ENCODE measurements at regions not wholly inside any gene's neighbourhood (a gene's known extent, or its start where the extent isn't known, plus 50 kb on each side); places are given as distances from the start of the nearest gene placed in this dataset.

DNA sequence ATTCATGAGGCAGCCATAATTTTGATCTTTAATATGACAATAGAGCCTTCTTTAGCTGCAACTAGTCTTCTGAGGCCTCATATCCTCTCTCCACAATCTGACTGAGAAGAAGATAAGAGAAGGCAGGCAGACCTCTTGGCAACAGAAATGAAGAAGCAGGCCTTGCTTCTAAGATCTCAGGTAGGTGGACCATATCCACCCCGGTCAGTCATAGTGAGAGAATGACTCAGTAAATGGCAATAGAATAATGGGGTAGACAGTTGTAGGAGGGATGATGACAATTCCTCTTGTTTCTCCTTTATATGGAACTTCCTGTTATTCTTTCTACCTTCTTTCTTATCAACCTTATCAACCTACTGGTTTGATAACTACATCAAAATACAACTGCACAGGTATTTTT, 246.7 kb upstream of the G2E3 start:
- H3K4me1 ChIP-seq (ENCODE audit: control insufficient read depth in 3 of 3, insufficient read depth in 2 of 3, low read depth in 1 of 3, low read length in 2 of 3) = no peaks in the 10 kb centered on the region
- no peaks in the 10 kb centered on the region for H3K36me3 ChIP-seq (ENCODE audit: control insufficient read depth in 3 of 3, insufficient read depth in 2 of 3, low read depth in 1 of 3, low read length in 3 of 3)
- H3K4me3 ChIP-seq (ENCODE audit: low read depth in 1 of 3, low read length in 3 of 3) = no peak overlapping the region
- no peak for FAIRE-seq
- no peaks in the 10 kb centered on the region for H3K27me3 ChIP-seq (ENCODE audit: control insufficient read depth in 3 of 3, insufficient read depth in 3 of 3, low read length in 3 of 3)
- H3K9me3 ChIP-seq (ENCODE audit: control insufficient read depth in 2 of 2, insufficient read depth in 1 of 2, low read depth in 1 of 2, low read length in 1 of 2) = peaks cover 0 to 5% of the 10 kb centered on the region in 2 donors
- WGBS, 3 donors = 77 to 89% (median 81%) methylated on average over 1 of the region's 1 CpG
- no peak for DNase-seq
- no peak overlapping the region for H3K27ac ChIP-seq (ENCODE audit: low read depth in 1 of 3, low read length in 2 of 3)

DNA sequence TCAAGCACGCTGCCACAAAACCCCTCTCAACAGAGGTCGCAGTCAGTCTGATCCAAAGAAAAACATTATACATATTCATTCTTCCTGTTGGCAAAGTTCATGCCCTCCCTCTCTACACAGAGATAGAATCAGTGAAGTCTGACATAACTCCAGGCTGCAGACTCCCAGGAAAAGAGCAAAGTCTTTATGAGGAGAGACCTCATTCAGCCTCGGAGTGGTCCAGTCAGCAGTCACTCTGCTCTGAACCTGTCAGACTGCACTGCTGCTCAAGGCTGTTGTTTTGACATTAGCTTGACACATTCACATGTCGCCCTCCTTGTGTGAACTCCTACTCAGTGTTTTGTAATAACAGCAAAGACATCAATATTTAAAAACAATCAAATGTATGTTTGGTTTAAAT, 241.2 kb upstream of the G2E3 start:
- Histone ChIP-seq H3K36me3 (ENCODE audit: control insufficient read depth in 3 of 3, insufficient read depth in 2 of 3, low read depth in 1 of 3, low read length in 3 of 3) (no peaks in the 10 kb centered on the region), H3K27me3 (ENCODE audit: control insufficient read depth in 3 of 3, insufficient read depth in 3 of 3, low read length in 3 of 3) (no peaks in the 10 kb centered on the region), H3K4me3 (ENCODE audit: low read depth in 1 of 3, low read length in 3 of 3) (no peak overlapping the region), H3K9me3 (ENCODE audit: control insufficient read depth in 2 of 2, insufficient read depth in 1 of 2, low read depth in 1 of 2, low read length in 1 of 2) (peaks cover 0 to 5% of the 10 kb centered on the region in 2 donors), H3K27ac (ENCODE audit: low read depth in 1 of 3, low read length in 2 of 3) (no peak overlapping the region), H3K4me1 (ENCODE audit: control insufficient read depth in 3 of 3, insufficient read depth in 2 of 3, low read depth in 1 of 3, low read length in 2 of 3) (no peaks in the 10 kb centered on the region)
- 57 to 63% (median 57%) methylated on average over 4 of the region's 4 CpGs for WGBS, 3 donors
- DNase-seq (peak in 1 of 2 donors; percentile 7), FAIRE-seq (no peak)

DNA sequence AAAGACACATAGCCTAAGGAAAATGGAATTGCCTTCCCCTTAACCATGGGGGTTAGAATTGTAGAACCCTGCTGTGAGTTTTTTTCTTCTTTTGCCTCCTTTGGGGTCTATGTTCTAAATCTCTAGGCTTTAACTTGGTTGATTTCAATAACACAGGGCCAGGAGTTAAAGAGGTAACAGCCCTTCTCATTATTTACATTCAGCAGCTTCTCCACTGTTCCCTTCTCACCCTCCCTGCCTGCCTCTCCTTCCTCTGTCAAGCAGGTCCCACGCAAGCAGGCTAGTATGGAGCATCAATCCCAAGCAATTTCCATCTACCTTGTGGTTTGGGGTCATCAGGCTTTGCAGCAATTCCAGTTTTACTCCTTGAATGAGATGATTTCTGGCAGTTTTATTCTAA, 236.1 kb upstream of the G2E3 start:
- Histone ChIP-seq H3K36me3 (ENCODE audit: control insufficient read depth in 3 of 3, insufficient read depth in 2 of 3, low read depth in 1 of 3, low read length in 3 of 3) (no peaks in the 10 kb centered on the region), H3K4me3 (ENCODE audit: low read depth in 1 of 3, low read length in 3 of 3) (no peak overlapping the region), H3K4me1 (ENCODE audit: control insufficient read depth in 3 of 3, insufficient read depth in 2 of 3, low read depth in 1 of 3, low read length in 2 of 3) (no peaks in the 10 kb centered on the region), H3K9me3 (ENCODE audit: control insufficient read depth in 2 of 2, insufficient read depth in 1 of 2, low read depth in 1 of 2, low read length in 1 of 2) (peaks cover 0 to 2% of the 10 kb centered on the region in 2 donors), H3K27ac (ENCODE audit: low read depth in 1 of 3, low read length in 2 of 3) (no peak overlapping the region), H3K27me3 (ENCODE audit: control insufficient read depth in 3 of 3, insufficient read depth in 3 of 3, low read length in 3 of 3) (no peaks in the 10 kb centered on the region)
- WGBS, 3 donors = 33 to 53% (median 41%) methylated on average over 1 of the region's 1 CpG
- no peak for DNase-seq
- no peak for FAIRE-seq

DNA sequence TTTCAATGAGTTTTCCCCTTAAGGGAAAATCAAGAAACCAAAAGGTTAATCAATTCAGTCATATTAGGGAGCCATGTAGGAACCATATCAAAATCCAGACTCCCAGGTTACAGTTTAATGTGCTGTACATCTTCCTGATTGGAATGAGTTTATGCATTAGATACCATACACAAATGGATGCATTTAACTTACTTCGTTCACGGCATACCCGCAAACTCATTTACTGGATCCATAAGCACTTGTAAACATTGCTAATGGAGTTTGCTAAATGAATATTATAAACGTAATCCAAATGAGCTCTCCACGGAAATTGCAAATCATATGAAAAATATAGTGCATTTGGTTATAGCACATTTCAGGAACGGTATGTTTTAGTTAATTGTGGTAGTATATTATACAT, 228.9 kb upstream of the G2E3 start:
- FAIRE-seq = no peak

DNA sequence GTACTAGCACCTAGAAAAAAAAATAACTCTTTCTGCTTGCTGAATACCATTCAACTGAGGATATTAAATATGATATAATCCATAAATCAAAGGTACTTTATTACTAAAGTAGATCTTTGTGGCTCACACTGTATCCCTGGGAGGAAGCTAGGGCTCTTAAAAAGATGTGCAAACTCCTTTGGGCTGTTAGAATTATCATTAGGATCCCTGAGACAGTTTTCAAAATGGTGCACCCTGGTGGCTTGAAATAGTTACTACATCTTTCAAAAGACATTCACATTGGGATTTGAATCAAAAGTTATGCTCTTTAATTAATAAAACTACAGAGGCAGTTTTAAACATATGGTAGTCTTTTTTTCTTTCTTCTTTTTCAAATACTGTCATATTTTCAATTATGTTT, 228.5 kb upstream of the G2E3 start:
- Histone ChIP-seq H3K4me1 (ENCODE audit: control insufficient read depth in 3 of 3, insufficient read depth in 2 of 3, low read depth in 1 of 3, low read length in 2 of 3) (no peaks in the 10 kb centered on the region), H3K36me3 (ENCODE audit: control insufficient read depth in 3 of 3, insufficient read depth in 2 of 3, low read depth in 1 of 3, low read length in 3 of 3) (no peaks in the 10 kb centered on the region), H3K4me3 (ENCODE audit: low read depth in 1 of 3, low read length in 3 of 3) (no peak overlapping the region), H3K9me3 (ENCODE audit: control insufficient read depth in 2 of 2, insufficient read depth in 1 of 2, low read depth in 1 of 2, low read length in 1 of 2) (peaks cover 0 to under 1% of the 10 kb centered on the region in 2 donors), H3K27ac (ENCODE audit: low read depth in 1 of 3, low read length in 2 of 3) (no peak overlapping the region), H3K27me3 (ENCODE audit: control insufficient read depth in 3 of 3, insufficient read depth in 3 of 3, low read length in 3 of 3) (no peaks in the 10 kb centered on the region)
- DNase-seq (no peak), FAIRE-seq (no peak)

More for the DNA sequence above, 228.9 kb upstream of the G2E3 start:
- H3K9me3 ChIP-seq (ENCODE audit: control insufficient read depth in 2 of 2, insufficient read depth in 1 of 2, low read depth in 1 of 2, low read length in 1 of 2) = peaks cover 0 to 2% of the 10 kb centered on the region in 2 donors
- no peaks in the 10 kb centered on the region for H3K4me1 ChIP-seq (ENCODE audit: control insufficient read depth in 3 of 3, insufficient read depth in 2 of 3, low read depth in 1 of 3, low read length in 2 of 3)
- DNase-seq = no peak
- no peak overlapping the region for H3K27ac ChIP-seq (ENCODE audit: low read depth in 1 of 3, low read length in 2 of 3)
- no peaks in the 10 kb centered on the region for H3K36me3 ChIP-seq (ENCODE audit: control insufficient read depth in 3 of 3, insufficient read depth in 2 of 3, low read depth in 1 of 3, low read length in 3 of 3)
- WGBS, 3 donors = 86 to 91% (median 91%) methylated on average over 6 of the region's 6 CpGs
- H3K4me3 ChIP-seq (ENCODE audit: low read depth in 1 of 3, low read length in 3 of 3) = no peak overlapping the region
- H3K27me3 ChIP-seq (ENCODE audit: control insufficient read depth in 3 of 3, insufficient read depth in 3 of 3, low read length in 3 of 3) = no peaks in the 10 kb centered on the region

DNA sequence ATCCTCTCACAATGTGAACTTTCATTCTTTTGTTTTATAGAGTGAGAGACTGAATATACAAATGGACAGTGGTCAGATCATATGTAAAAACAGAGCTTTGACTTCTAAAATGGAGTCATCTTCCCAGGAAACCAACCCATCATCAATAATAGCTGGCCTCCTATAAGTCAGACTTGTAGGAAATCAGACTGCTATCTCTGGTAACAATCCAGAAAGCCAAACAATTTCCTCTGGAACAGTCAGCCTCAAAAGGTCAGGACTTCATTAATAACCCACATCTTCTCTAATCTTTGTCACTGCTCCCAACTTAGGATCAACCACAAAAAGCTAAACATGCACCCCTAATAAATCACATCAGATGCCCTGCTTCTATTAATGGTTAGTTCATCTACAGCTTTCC, 227.9 kb upstream of the G2E3 start:
- FAIRE-seq = no peak
- Histone ChIP-seq H3K4me1 (ENCODE audit: control insufficient read depth in 3 of 3, insufficient read depth in 2 of 3, low read depth in 1 of 3, low read length in 2 of 3) (no peaks in the 10 kb centered on the region), H3K4me3 (ENCODE audit: low read depth in 1 of 3, low read length in 3 of 3) (no peak overlapping the region), H3K27ac (ENCODE audit: low read depth in 1 of 3, low read length in 2 of 3) (no peak overlapping the region), H3K9me3 (ENCODE audit: control insufficient read depth in 2 of 2, insufficient read depth in 1 of 2, low read depth in 1 of 2, low read length in 1 of 2) (no peaks in the 10 kb centered on the region), H3K27me3 (ENCODE audit: control insufficient read depth in 3 of 3, insufficient read depth in 3 of 3, low read length in 3 of 3) (no peaks in the 10 kb centered on the region), H3K36me3 (ENCODE audit: control insufficient read depth in 3 of 3, insufficient read depth in 2 of 3, low read depth in 1 of 3, low read length in 3 of 3) (no peaks in the 10 kb centered on the region)
- no peak for DNase-seq

DNA sequence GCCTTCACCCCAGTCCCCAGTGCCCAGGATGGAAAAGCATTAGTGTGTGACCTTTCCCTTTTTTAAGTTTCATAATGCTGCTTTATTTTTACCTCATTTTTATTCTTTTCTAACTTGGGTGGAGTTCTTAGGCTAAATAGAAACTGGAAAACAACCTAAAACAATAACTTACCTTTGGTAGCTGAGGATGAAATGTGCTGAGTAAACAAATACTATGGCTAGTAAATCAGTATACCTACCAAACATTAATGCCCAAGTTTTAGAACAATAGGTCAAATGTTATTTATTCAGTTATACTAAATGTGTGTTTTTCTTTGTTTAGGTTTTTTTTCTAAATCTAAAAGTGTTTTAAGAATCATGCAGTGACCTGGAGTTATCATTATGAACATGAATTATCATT, 226.6 kb upstream of the G2E3 start:
- Histone ChIP-seq H3K4me3 (ENCODE audit: low read depth in 1 of 3, low read length in 3 of 3) (no peak overlapping the region), H3K27ac (ENCODE audit: low read depth in 1 of 3, low read length in 2 of 3) (no peak overlapping the region), H3K27me3 (ENCODE audit: control insufficient read depth in 3 of 3, insufficient read depth in 3 of 3, low read length in 3 of 3) (no peaks in the 10 kb centered on the region), H3K4me1 (ENCODE audit: control insufficient read depth in 3 of 3, insufficient read depth in 2 of 3, low read depth in 1 of 3, low read length in 2 of 3) (no peaks in the 10 kb centered on the region), H3K9me3 (ENCODE audit: control insufficient read depth in 2 of 2, insufficient read depth in 1 of 2, low read depth in 1 of 2, low read length in 1 of 2) (no peaks in the 10 kb centered on the region), H3K36me3 (ENCODE audit: control insufficient read depth in 3 of 3, insufficient read depth in 2 of 3, low read depth in 1 of 3, low read length in 3 of 3) (no peaks in the 10 kb centered on the region)
- DNase-seq (no peak), FAIRE-seq (no peak)

GRCh38 chr14:30333934-30334333, 225.0 kb upstream of the G2E3 start:
- Histone ChIP-seq H3K9me3 (ENCODE audit: control insufficient read depth in 2 of 2, insufficient read depth in 1 of 2, low read depth in 1 of 2, low read length in 1 of 2) (no peaks in the 10 kb centered on the region), H3K27me3 (ENCODE audit: control insufficient read depth in 3 of 3, insufficient read depth in 3 of 3, low read length in 3 of 3) (no peaks in the 10 kb centered on the region), H3K27ac (ENCODE audit: low read depth in 1 of 3, low read length in 2 of 3) (no peak overlapping the region), H3K4me1 (ENCODE audit: control insufficient read depth in 3 of 3, insufficient read depth in 2 of 3, low read depth in 1 of 3, low read length in 2 of 3) (no peaks in the 10 kb centered on the region), H3K36me3 (ENCODE audit: control insufficient read depth in 3 of 3, insufficient read depth in 2 of 3, low read depth in 1 of 3, low read length in 3 of 3) (no peaks in the 10 kb centered on the region), H3K4me3 (ENCODE audit: low read depth in 1 of 3, low read length in 3 of 3) (no peak overlapping the region)
- DNase-seq (no peak), FAIRE-seq (no peak)
- WGBS, 3 donors = 29 to 51% (median 45%) methylated on average over 2 of the region's 2 CpGs

DNA sequence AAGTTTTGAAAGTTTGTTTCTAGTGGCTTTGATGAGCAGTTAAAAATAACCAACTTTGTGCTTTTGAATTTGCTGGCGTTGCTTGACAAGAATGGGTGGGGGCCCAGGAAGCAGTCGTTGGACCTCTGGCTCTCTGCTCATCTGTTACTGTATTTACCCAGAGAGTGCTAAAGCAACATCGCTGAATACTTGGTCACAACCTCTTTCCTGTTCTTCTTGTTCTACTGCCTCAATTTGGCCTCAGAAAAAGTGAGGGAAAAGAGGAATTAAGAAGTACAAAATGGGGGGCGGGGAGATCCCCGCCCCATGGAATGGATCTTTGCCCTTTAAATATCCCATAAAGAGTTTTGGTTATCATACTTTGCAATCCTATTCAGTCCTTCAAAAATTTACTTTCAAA, 221.5 kb upstream of the G2E3 start:
- no peaks in the 10 kb centered on the region for H3K27me3 ChIP-seq (ENCODE audit: control insufficient read depth in 3 of 3, insufficient read depth in 3 of 3, low read length in 3 of 3)
- H3K36me3 ChIP-seq (ENCODE audit: control insufficient read depth in 3 of 3, insufficient read depth in 2 of 3, low read depth in 1 of 3, low read length in 3 of 3) = no peaks in the 10 kb centered on the region
- DNase-seq (no peak), FAIRE-seq (no peak)
- no peak overlapping the region for H3K4me3 ChIP-seq (ENCODE audit: low read depth in 1 of 3, low read length in 3 of 3)
- H3K27ac ChIP-seq (ENCODE audit: low read depth in 1 of 3, low read length in 2 of 3) = no peak overlapping the region
- H3K4me1 ChIP-seq (ENCODE audit: control insufficient read depth in 3 of 3, insufficient read depth in 2 of 3, low read depth in 1 of 3, low read length in 2 of 3) = no peaks in the 10 kb centered on the region
- no peaks in the 10 kb centered on the region for H3K9me3 ChIP-seq (ENCODE audit: control insufficient read depth in 2 of 2, insufficient read depth in 1 of 2, low read depth in 1 of 2, low read length in 1 of 2)
- 51 to 66% (median 61%) methylated on average over 5 of the region's 5 CpGs for WGBS, 3 donors
